NCI-H524 (cell line): ENCODE measurements at regions not wholly inside any gene's neighbourhood (a gene's known extent, or its start where the extent isn't known, plus 50 kb on each side); places are given as distances from the start of the nearest gene placed in this dataset.

ENCODE experiments used
- DNase-seq, 2 experiments: peaks; one replicate each; lab custom pipeline; 2025; lab: John Stamatoyannopoulos, UW

DNA sequence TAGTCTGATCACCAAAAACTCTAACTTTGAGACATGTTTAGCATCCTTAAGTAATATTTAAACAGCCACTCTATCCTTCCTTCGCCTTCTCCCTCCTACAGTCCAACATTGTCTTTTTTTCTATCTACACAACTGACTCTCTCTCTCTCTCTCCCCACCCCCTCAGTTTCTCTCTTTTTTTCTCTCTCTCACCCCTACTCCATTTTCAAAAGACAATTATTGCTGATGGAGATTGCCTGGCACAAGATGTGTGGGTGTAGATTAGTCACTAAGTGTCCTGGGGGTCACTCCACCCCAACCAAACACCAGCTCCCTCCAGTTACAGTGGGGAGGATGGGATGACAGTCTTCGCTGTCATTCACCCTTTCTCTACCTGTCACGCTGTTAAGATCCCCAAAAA lies 94.5 kb upstream of the NFIA start:
- no peak for DNase-seq

DNA sequence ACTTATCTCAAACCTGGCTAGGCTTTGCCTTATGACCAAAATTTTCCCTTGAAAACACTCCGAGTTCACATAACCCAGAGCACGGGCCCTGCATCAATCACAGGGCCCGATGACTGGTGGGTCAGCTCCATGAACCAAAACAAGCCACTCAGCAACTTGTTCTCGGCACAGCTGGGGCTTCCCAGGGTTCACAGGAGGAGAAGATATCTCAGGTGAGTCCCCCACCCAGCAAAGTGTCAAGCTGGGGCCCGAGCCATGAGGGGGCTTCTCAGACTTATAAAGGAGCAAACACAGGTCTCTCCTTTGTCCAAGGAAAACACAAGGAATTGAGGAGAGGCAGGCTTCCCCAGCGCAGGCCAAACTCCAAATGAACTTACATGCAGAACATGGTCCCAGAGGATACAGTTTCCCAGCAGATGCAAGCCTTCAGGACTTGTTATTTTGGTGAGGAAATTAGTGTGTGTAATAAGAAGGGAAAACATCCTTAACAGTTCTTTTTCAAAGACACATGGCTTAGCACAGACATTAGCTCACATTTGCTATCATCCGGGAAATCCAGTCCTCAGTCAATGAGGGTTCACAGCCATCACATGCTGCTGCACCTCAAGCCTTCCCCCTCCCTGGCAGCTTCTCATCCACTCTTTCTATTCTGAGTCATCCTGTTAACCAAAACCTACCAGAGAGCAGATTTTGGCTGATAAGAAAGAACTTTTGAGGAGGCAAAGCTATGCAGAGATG lies 98.1 kb upstream of the NFIA start:
- DNase-seq: no peak

DNA sequence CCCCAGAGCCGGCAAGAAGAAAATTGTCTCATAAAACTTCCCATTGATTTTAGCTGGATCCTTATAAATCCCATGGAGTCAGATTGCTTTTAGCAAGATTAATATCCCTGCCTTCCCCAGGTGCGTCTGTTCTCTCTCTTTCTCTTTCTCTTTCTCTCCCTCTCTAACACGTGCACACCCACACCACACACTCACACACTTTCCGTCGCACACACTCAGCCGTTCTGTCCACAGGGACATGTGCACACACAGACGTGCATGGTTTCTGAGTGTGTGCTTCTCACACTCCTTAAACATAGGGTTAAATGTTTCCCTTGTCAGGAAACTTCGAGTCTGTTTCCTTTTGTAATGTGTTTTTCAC lies 98.7 kb upstream of the NFIA start:
- no peak for DNase-seq

DNA sequence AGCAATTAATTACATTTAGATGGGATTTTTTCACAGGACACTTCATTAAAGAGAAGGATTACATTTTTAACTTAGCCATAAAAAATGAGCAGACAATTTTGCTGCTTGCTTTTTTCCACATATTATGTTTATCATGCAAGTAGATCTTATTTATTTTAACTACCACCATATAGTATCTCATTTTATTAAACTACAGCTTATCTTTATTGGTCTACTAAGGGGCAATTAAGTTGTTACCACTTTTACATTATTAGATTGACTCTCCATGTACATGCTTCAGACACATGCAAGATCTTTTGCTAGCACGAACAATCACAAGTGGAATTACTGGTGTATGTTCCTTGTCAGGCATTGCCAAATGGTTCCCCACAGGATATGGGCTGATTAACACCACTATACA lies 99.8 kb upstream of the NFIA start:
- no peak for DNase-seq

DNA sequence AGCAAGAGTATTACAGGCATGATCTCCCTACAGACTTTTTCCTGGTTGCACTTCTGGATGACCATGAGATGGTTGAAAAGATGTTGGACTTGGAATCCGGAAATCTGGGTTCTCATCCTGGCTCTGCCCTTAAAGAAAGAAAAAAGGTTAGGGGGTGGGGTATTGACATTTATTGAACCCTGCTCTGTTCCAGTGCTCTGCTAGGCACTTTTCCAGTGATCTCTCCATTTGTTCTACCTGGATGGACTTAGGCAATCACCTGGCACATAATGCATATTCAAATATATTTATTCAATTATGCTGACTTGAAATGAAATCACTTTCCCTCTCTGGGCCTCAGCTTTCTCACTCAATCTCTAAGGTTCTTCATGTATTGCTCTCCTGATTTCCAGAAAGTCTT lies 101.0 kb upstream of the NFIA start:
- no peak for DNase-seq

DNA sequence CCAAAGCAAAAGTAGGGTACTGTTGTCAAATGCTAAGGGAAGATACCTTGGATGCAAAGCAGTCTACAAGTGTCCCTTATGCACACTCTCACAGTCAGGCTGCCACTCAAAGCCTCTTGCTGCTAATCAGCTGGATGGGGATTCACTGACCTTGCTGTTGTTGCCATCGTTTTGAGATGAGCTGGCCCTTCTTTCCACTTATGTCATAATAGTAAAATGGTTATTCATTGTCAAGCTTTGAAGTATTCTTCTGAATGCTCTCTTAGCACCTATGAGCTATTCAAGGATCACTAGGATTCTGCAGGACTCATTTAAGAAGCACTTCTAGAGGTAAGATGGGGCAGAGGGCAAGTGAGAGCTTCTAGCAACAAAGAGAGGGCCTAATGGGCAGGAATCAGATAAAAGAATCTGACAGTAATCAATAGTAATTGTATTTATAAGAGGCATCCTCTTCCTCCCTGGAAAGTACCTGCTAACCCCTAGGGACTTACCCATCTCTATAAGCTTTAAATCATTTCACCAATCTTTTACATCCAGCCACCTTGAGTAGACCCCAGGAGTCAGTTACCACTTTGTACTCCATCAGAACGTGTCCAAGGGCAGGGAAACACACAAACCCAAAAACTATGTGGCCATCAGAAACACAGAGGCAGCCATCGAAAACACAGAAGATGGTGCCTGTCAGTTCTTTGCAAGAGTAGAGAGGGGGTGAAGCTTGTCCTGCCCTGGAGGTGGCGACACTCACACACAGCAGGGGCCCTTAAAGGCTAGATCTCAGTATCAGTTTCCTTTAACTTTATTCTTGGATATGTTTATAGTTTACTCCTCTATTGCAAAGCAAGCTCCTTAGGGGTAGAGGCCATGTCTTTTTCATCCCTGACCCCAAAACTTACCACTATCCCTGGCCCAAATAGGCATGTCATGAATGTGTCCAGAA lies 103.7 kb upstream of the NFIA start:
- DNase-seq: peak in 1 of 2 experiments; percentile 23

DNA sequence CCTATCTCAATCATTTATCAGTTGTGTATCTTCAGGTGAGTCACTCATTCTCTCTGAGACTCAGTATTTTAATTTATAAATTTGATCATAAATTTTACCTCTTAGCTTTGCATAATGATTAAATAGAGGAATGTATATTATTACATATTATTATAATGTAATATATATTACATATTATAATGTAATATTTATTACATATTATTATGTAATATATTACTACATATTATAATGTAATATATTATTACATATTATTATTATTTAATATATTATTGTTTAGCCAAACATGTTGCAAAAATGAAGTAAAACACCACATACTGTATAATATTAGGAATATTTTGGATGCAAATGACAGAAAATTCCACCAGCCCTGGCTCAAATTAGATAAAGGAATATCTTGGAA lies 104.7 kb upstream of the NFIA start:
- DNase-seq: no peak

DNA sequence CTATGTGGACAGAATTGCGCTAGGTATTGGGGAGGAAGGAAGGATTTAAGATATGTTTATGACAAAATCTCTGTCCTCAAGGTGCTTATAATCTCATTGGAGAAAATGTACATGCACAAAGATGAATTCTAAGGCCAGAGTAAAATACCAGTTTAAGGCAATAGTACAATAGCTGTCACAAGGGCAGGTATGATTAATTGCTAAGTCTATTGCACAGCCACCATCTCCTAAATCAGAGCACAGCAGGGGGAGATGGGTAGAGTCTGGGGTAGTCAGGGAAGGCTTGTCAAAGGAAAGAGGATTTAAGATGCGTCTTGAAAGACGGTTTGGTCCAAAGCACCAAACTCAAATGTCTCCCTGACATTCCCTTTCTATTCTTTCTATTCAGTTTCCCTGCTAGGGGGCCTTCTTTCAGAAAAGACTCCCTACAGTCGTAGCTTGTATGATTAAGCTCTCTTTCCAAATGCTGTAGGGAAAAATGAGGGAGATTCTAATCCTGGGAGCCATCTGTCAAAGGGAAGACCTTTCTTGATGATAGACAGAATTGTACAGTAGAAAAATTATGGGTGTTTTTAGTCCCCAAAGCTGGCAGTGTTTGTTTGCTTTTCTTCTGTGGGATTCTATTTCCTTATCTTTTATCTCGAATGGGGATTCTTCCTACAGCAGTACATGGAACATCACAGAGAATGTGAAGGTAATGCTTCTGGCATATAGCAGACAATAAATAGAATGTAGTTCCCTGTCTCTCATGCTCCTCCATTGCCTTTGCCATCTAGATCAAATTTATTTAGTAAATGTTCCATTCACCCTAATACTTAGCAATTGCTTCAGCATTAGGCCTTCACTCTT lies 107.6 kb upstream of the NFIA start:
- DNase-seq: peak; percentile 40 to 72

DNA sequence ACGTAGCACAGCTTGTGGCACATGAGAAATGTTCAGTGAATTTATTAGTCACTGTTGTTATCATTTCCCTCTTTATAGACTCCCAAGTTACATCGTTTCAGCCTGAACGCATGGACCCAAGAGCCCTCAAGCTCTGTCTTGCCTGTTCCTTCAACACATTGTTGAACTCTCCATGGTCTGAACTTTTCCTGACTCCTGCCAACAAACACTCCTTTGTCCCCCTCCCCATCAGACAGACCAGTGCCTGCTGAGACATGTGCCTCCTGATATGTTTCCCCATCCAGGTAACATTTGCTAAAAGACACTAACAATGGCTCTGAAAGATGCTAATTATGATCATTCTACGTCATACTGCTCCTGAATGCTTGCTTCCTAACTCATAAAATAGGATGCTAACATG lies 108.7 kb upstream of the NFIA start:
- no peak for DNase-seq

DNA sequence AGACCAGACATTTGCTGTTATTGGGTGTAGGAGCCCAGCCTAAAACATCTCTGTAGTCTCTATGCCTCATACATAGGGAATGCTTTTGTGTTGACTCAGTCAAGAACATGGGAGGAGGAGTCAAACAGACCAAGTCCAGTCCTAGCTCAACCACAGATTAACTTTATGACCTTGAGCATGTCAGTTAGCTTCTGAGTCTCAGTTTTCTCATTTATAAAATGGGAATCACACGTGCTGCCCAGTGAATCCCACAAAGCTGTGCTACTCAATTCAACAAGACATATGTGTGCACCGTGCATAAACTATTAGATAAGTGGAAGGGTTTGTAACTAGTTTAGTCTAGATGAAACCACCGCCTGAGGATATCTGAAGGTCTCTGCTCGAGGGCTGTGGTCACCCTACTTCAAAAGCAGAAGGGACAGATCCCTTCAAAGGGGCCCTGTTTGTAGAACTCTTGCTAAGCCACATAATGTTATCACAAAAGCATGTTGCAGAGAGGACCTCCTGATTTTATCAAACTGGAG lies 109.5 kb upstream of the NFIA start:
- no peak for DNase-seq

DNA sequence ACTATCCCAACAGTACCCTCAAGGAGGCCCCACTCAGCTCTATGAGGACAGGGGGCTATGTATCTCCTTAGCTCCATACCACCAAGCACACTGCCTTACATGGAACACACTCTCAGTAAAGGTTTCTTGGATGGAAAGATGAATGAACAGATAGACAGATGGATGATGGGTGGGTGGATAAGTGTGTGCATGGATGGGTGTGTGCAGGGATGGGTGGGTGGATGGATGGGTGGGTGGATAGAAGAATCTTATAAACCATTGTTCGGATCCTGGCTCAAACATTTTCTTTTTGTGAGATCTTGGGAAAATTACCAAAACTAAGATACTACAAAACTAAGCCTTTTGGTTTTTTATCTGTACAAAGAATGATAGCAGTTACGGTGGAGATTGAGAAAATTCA lies 111.0 kb upstream of the NFIA start:
- no peak for DNase-seq

DNA sequence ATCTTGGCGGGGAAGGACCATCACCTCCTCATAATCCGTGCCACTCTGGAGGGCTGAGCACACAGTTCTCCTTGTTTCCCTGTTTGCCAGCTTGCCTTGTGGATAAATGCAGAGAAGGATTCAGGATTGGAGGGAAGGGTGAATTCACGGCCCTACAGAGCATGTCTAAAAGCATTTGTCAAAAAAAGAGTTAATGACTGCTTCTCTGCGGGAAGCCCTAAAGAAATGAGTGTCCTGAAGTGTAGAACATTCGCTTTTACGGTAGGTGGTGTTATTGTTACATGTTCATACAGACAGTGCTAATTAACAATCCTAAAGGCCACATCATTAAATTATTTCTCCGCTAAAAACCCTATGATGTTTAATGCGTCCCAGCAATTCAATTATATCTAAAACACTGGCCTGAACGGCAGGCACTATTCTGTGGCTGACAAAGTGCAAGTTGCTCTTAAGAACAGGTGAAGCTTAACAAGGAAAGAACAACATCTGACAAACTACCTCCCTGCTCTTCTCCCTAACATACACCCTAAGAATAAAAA lies 112.3 kb upstream of the NFIA start:
- no peak for DNase-seq

DNA sequence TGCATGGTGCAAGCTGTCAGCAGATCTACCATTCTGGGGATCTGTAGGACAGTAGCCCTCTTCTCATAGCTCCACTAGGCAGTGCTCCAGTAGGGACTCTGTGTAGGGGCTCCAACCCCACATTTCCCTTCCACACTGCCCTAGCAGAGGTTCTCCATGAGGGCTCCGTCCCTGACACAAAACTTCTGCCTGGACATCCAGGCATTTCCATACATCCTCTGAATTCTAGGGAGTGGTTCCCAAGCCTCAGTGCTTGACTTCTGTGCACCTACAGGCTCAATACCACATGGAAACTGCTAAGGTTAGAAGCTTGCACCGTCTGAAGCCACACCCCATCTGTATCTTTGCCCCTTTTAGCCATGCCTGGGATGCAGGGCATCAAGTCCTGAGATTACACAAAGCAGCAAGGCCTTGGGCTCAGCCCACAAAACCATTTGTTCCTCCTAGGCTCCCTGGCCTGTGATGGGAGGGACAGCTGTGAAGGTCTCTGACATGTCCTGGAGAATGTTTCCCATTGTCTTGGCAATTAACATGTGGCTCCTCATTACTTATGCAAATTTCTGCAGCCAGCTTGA lies 117.0 kb upstream of the NFIA start:
- DNase-seq: no peak

DNA sequence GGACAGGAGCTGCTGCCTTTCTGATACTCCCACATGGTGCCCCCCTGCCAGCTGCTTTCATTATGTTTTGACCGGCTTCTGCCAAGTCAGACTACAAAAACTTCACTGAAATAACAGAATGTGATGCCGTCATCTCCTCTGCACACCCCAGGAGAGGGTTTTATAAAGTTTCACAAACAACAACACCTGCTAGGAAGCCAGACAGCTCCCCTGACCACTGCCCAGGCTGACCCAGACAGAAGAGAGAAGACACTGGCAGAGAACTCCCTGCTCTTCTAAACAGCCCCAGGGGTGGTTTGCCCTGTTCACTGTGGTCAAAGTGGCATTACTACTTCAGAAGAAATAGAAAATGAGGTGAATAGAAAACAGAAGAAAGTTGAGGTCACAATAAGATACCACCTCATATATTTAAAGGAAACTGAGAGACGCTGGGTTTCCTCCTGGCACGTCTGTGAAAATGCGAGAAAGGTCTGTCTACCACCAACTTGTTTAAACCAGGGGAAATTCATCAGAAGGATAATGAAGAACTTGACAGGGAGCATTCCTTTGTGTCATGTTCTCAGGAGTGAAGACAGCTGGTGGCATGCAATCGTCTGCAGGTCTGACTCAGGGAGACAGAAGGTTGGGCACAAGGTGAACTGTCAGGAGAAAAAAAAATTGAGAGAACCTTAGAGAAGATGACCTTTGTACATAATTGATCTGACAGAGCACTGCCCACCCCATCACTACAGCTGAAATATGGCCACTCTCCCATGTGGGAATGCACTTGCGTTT lies 119.0 kb upstream of the NFIA start:
- DNase-seq: no peak

DNA sequence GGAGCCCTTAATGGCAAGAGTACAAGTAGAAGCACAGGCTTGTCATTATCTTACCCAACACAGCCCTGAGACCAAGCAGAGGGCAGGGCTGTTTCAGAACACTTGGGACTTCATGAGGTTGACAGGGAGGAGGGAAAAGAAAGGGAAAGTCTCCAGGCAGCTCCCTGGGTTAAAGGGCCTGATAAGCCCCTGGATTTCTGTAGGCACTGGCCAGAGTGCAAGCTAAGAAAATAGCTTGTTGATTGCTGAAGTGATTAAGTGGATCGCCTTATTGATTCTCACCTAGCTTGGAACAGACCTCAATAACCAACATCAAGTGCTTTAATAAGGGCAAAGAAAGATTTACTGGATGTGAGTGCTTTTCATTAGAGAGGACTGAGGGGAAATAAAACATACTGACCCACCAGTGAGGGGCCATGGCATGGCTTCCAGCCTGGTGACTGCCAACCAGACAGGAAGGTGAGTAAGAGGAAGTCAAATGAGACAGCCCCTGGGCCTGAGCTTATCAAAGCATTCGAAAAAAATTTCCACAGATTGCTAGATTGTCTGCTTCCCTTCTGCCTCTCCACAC lies 121.4 kb upstream of the NFIA start:
- DNase-seq: no peak

DNA sequence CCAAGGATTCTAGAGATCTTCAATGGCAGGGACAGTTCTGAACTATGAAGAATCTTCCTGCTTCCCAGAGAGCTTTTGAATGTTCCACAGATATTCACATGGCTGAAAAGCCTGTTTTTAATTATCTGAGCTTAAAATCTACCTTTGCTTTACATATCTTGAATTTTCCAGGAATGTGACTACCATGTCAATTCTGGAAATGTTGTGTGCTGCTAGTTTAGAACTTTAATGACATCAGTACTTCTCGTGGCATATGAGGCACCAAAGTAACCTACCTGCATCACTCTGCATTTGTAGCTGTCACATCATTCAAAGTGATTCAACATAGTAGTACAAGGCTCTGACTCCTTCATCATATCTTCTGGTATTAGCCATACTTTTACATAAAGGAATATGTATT lies 122.7 kb upstream of the NFIA start:
- DNase-seq: no peak

DNA sequence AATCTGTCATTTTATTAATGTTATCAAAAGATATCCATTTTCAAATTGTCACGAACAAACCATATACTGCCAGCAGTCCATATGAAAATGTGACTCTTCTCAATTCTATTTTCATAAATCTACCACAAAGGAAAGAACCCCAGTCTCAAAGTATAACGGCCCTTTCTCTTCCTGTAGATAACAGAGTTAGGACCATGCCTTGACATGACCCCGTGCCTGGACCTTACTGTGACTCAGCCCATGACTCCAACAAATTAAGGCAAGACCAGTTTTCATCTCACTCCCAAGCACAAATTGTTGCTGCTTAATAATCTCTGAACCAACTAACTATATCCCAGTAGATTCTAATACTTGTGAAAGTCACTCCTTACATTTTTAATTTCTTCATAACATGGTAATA lies 124.4 kb upstream of the NFIA start:
- DNase-seq: no peak

DNA sequence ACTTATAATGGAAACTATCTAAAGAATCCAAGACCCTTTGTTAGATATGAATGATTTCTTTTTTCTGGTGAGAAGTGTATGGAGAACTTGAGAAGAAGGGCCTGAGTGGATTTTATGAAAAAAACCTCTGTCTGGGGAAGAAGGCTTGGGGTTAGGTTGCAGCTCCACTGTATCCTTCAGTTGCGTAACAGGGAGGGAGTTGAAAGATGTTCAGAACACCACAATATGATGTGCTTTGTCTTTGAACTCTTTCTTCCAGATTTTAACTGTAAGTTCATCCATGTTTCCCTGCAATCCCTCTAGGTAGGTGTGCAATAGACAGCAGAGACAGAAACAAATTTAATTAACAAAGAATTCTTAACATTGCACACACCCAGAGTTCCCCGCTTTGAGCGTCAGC lies 125.8 kb upstream of the NFIA start:
- DNase-seq: no peak

DNA sequence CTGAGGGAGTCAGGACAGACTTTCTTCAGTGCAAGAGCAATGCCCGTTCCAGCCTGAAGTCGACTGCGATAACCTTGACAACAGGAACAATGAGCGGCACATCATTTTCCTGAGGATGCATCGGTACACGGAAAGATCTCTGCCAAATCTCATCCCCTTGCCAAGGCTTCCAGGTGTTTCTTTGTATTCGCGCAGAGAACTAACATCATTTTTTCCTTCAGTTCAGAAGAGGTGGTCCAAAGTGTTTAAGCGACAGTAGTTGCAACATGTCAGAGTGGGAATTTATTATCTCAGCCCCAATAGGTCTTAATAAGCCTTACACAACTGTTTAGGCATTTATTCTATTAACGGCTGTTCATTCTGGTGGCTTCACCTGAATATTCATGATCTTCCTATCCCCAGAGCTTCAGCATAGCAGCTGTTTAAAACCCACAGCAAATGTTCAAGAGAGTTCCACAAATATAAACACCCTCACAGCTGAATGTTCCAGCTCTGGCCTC lies 129.7 kb upstream of the NFIA start:
- DNase-seq: no peak
